HG02588 (cell line): ENCODE measurements at regions not wholly inside any gene's neighbourhood (a gene's known extent, or its start where the extent isn't known, plus 50 kb on each side); places are given as distances from the start of the nearest gene placed in this dataset.

Experiments used
- ATAC-seq: cut with Tn5 transposase; IDR thresholded peaks from one replicate; pipeline ENCODE4 v1.9.1; 2021; ENCODE audit warnings: mild to moderate bottlenecking, moderate library complexity; ENCODE audit not compliant: unreplicated experiment

GRCh38 chr7:52504561-52504960 lies 530.9 kb upstream of the POM121L12 start:
- no peak for ATAC-seq

DNA sequence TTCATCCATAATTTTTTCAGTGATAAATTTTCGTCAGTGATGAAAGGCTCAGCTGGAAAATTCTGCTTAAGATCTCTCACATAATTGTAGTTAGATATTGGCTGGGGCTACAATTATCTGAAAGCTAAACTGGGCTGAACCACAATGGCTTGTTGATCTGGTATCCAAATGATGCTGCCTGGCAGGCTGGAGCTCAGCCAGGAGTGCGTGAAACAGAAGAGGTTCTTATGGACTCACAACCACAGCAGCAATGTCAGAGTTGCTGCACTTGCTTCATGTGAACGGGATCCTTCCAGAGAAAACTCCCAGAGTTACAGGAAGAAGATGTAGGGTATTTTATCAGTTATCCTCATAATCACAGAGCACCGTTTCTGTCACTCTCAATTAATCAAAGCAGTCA lies 533.2 kb upstream of the POM121L12 start:
- ATAC-seq = no peak

DNA sequence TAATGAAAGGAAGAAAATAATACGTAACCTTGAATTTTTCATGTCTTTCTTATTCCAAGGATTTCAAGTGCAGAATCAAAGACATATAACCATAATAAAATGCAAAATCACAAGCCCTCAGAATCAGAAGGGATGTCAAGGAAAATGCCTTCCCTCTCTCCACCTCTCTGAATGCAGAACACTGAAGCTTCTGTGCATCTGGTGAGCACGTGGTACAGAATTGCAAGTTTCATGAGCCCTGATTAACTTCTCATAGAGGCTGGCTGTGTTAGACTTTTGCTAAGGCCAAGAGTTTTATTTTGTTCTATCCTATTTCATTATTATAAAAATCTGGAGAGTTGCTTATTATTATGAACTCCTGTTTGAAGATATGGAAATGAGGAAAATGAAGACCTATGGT lies 533.7 kb upstream of the POM121L12 start:
- ATAC-seq = no peak

- ATAC-seq = no peak
These were observed 534.6 kb upstream of the POM121L12 start for GRCh38 chr7:52500841-52501240.

DNA sequence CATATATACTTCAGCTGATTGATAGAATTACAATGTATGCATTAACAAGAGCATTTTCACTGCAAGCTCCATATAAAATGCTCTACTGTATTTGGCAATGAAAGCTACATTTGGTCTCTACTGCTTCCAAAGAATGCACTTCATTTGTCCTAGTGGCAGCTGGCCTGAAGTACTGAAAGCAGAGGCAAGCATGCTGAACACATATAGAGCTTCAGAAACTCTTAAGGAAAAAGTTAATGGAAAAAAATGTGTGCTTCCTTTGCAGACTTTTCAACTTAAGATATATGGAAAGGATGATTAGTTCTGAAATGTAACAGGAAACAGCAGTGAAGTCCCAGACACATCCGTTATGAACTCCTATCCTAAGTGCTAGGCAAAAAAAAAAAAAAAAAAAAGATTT lies 537.1 kb upstream of the POM121L12 start:
- no peak for ATAC-seq

GRCh38 chr7:52486267-52486666 lies 549.2 kb upstream of the POM121L12 start:
- ATAC-seq = no peak

DNA sequence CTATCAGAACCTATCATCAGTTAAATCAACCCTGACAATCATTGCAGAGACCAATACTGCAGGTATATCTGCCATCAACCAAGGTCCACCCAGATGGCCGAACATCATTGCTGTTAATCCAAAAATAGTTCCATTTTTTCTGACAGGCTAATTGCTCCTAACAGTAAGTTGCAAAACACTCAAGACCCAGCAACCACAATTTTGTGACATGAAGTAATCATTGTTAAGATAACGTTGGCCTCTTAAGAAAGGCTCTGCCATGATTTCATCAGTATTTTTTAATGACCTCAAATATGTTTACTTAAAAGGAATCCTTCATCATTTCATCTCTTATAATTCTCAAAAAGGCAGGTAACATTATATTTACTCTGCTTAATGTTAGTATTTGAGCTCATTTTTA lies 553.4 kb upstream of the POM121L12 start:
- ATAC-seq = no peak

DNA sequence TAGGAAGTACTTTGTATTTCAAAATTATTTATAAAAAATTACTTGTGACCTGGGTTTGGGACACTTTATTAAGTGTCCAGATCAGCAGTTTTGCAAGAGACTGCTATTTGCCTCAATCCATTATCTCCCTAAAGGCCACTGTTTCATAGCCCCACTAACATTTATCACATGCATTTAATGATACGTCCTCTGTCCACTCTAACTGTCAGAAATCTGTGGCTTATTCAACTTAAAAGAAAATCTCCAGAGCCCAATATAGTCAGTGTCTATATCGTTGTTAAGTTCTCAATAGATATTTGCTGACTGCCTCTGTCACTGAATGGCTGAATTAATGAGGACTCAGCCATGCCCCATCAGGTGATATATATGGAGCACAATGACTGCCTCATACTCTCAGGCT lies 553.9 kb upstream of the POM121L12 start:
- ATAC-seq = no peak

DNA sequence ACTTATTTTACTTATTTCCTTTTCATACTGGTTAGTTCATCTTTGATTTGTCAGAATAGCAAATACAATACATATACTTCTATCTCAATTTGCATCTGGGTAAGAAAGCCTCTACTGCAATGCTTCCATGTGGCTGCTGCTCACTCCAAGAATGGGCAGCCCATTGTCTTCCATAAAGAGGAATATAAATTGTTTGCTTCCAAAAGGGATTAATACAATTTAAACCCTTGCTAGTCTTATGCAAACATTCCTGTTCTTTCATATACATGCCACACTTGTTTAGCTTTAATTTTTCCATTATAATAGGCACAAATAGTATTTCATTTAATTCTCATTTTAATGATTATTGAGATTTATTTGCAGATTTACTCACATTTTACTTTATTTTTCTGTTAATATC lies 555.4 kb upstream of the POM121L12 start:
- no peak for ATAC-seq

- no peak for ATAC-seq
These were observed 560.3 kb upstream of the POM121L12 start for GRCh38 chr7:52475001-52475582.

- ATAC-seq = no peak
These were observed 561.7 kb upstream of the POM121L12 start for GRCh38 chr7:52473756-52474155.

DNA sequence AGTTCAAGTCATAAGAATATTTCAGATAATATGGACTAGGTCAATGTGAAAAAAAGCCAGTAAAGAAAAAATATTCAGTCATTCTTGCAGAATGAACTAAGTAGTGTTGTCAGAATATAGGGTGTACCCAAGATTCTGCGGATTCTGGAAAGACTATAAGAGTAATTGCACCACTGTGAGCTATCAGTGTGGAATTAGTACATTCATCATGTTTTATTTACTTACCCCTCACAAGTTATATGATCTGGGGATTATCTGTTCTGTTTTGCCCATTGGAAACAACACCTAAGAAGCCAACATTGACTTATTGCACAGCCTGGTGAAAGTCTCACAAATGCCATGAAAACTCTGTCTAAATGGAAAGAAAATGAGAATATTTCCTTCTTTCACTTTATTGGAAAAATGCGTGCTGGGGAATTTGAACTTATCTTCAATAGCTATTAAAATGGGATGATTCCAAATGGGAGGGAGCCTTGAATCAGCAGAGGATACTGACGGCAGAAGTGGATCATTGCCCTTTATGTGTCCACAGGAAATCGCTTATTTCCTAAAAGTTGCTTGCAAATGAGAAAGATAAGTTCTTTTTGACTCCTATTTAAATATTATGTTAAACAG lies 563.3 kb upstream of the POM121L12 start:
- no peak for ATAC-seq

DNA sequence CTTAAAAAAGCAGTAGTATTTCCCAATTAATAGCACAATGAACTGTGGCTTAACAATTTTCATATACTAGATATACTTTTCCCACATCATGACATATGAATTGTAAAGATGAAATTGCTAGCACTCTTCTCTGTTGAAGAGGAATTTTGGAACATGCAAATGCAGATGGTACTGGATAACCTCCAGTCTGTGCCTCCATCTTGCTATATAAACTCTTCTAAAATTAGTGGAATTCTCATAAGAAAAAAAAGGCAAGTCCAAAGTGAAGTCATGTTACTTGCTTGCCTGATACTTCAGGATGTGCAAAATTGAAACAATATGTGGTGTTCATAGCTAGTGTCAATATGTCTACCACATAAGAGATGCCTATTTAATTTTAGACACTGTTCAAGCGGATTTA lies 570.2 kb upstream of the POM121L12 start:
- no peak for ATAC-seq

GRCh38 chr7:52463341-52463740 lies 572.1 kb upstream of the POM121L12 start:
- ATAC-seq = no peak

- ATAC-seq = no peak
These were observed 573.0 kb upstream of the POM121L12 start for GRCh38 chr7:52462474-52462873.

- no peak for ATAC-seq
These were observed 579.9 kb upstream of the POM121L12 start for GRCh38 chr7:52455571-52455970.

DNA sequence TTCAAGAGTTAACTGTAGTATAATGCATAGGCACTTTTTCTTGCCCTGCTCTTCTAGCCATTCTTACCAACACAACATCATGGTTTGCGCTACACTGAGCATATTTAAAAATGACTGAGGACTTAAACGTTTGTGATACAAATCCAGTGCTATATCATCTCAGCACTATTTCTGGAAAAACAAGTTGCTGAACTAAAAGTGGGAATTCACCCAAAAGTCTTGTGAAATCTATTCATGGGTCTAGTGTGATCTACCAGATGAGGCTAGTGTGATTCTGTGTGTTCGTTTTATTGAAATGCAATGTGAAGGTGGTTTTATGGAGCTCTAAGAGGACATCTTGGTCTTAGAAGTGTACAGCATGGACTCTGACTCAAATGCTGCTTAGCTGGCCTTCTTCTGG lies 584.6 kb upstream of the POM121L12 start:
- ATAC-seq = no peak

DNA sequence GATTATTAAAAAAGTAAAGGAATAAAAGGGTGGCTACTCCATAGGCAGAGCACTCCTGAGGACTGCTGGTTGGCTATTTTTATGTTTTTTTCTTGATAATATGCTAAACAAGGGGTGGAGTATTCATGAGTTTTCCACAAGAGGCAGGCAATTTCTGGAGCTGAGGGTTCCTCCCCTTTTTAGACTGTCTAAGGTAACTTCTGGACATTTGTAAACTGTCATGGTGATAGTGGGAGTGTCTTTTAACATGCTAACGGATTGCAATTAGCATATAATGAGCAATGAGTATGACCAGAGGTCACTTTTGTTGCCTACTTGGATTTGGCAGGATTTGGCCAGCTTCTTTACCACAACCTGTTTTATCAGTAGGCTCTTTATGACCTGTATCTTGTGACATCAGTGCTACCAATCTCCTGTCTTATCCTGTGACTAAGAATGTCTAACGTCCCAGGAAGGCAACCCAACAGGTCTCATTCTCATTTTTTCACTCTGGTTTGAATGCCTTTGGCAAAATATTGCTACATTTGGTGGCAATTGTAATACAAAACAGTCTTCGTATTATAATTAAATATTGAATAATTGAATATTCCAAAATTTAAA lies 587.8 kb upstream of the POM121L12 start:
- no peak for ATAC-seq

- ATAC-seq = no peak
These were observed 599.2 kb upstream of the POM121L12 start for GRCh38 chr7:52436278-52436677.

GRCh38 chr7:52431082-52431815 lies 604.2 kb upstream of the POM121L12 start:
- no peak for ATAC-seq

- no peak for ATAC-seq
These were observed 612.2 kb upstream of the POM121L12 start for GRCh38 chr7:52423251-52423650.

DNA sequence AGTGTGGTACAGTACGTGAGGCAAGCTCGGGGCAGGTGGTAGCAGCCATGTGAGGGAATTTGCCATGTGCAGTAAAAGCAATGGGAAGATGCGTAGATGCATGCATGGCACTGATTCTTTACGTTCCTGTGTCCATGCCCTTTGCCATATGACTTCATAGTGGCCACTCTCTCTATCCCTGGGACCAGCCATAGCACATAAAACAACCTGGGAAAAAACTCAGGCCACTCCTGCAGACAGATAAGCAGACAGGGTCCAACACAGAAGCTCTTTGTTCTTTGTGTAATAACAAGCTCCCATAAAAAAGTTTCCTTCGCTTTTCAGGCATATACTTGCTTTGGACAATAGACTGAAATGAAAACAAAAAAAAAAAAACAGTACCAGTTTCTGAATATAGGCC lies 622.4 kb upstream of the POM121L12 start:
- ATAC-seq = no peak
